Choroid plexus epithelial cell (primary cell): ENCODE measurements at regions not wholly inside any gene's neighbourhood (a gene's known extent, or its start where the extent isn't known, plus 50 kb on each side); places are given as distances from the start of the nearest gene placed in this dataset.

Experiments
- DNase-seq: peaks from one replicate; pipeline ENCODE4 v3.0.0-alpha.2; 2010; ENCODE audit warnings: low read depth
- H3K4me3 ChIP-seq: 2 replicates; pipeline ENCODE4 v1.5.1; 2011; ENCODE audit warnings: low read depth, mild to moderate bottlenecking, control low read depth, low read length, moderate library complexity
- CTCF ChIP-seq: conservative IDR thresholded peaks from 2 replicates; pipeline ENCODE4 v1.5.1; 2011; ENCODE audit warnings: low read depth, mild to moderate bottlenecking, control low read depth, inconsistent platforms, low read length, moderate library complexity

GRCh38 chr10:131436458-131436857 is 124.9 kb upstream of the TCERG1L start:
- DNase-seq = no peak
- no peak overlapping the region for H3K4me3 ChIP-seq
- no peak for TF ChIP-seq CTCF

GRCh38 chr10:131437556-131438475 is 126.3 kb upstream of the TCERG1L start:
- no peak overlapping the region for H3K4me3 ChIP-seq
- no peak for TF ChIP-seq CTCF
- DNase-seq = no peak

GRCh38 chr10:131438665-131439064 is 127.1 kb upstream of the TCERG1L start:
- TF ChIP-seq CTCF = no peak
- no peak overlapping the region for H3K4me3 ChIP-seq
- no peak for DNase-seq

- no peak for DNase-seq
- no peak overlapping the region for H3K4me3 ChIP-seq
- TF ChIP-seq CTCF = no peak
These were observed 128.2 kb upstream of the TCERG1L start for GRCh38 chr10:131439705-131440104.

GRCh38 chr10:131440405-131441360 is 129.2 kb upstream of the TCERG1L start:
- no peak for TF ChIP-seq CTCF
- DNase-seq = no peak

GRCh38 chr10:131442271-131442670 is 130.8 kb upstream of the TCERG1L start:
- H3K4me3 ChIP-seq = no peak overlapping the region
- no peak for TF ChIP-seq CTCF
- DNase-seq = no peak

More at GRCh38 chr10:131440405-131441360, 129.2 kb upstream of the TCERG1L start:
- no peak overlapping the region for H3K4me3 ChIP-seq
